ENCODE measurements at regions not wholly inside any gene's neighbourhood (a gene's known extent, or its start where the extent isn't known, plus 50 kb on each side); places are given as distances from the start of the nearest gene placed in this dataset.
A peak's percentile ranks its signal among the peaks of the same experiment; 100 is the strongest.

DNA sequence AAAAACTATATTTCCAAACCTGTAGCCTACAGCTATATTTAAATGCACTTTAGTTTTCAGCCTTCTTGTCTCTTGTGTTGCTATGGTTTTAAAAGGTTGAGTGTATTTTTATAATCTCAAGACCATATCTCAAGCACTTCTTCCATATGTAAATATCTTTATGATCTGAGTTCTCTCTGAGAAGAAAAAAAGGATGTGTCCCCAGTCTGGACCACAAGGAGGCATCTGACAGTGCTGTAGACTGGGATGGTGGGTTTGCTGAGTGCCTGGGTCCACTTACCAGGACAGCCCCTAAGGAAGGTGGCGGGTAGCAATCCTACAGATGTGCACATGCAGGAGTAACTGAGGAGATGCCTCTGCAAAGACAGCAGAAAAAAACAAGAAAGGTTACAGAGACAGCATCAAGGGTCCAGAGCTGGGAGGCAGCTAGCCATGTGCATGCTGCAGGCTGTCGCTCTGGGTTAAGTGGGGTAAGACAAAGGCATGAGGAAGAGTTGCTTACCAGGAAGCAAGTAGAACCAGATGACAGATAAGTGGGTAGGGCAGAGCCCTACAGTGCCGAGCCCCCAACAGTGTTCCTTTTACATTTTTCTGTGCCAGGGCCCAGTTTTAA lies 70.6 kb upstream of the SNRK start:
- Histone ChIP-seq H3K4me1 (ENCODE audit: control insufficient read depth, insufficient read depth, low read length) (no peaks in the 10 kb centered on the region), H3K4me3 (ENCODE audit: low read length) (no peak overlapping the region), H3K9me3 (ENCODE audit: control insufficient read depth, low read length) (no peaks in the 10 kb centered on the region), H3K36me3 (ENCODE audit: control insufficient read depth, insufficient read depth, low read length) (no peaks in the 10 kb centered on the region), H3K9ac (ENCODE audit: extremely low read depth, low read length, poor library complexity, severe bottlenecking) (no peak overlapping the region), H3K27ac (ENCODE audit: low read depth, low read length) (no peak overlapping the region), H3K27me3 (ENCODE audit: control insufficient read depth, insufficient read depth, low read length, poor library complexity, severe bottlenecking) (peaks cover 8% of the 10 kb centered on the region)
- WGBS, 2 experiments (ENCODE audit: insufficient coverage in 1 of 2, insufficient read length in 1 of 2): 89 to 94% methylated on average over 2 to 3 of the region's 3 CpGs
- Mint-ChIP-seq H3K27ac (no peak overlapping the region), H3K4me3 (no peak overlapping the region), H3K27me3 (ENCODE audit: insufficient read depth) (peaks cover 2% of the 10 kb centered on the region), H3K9me3 (no peaks in the 10 kb centered on the region), H3K36me3 (ENCODE audit: low read depth) (no peaks in the 10 kb centered on the region), H3K4me1 (no peaks in the 10 kb centered on the region)
- DNase-seq: no peak
- TF ChIP-seq, protein P1, sequence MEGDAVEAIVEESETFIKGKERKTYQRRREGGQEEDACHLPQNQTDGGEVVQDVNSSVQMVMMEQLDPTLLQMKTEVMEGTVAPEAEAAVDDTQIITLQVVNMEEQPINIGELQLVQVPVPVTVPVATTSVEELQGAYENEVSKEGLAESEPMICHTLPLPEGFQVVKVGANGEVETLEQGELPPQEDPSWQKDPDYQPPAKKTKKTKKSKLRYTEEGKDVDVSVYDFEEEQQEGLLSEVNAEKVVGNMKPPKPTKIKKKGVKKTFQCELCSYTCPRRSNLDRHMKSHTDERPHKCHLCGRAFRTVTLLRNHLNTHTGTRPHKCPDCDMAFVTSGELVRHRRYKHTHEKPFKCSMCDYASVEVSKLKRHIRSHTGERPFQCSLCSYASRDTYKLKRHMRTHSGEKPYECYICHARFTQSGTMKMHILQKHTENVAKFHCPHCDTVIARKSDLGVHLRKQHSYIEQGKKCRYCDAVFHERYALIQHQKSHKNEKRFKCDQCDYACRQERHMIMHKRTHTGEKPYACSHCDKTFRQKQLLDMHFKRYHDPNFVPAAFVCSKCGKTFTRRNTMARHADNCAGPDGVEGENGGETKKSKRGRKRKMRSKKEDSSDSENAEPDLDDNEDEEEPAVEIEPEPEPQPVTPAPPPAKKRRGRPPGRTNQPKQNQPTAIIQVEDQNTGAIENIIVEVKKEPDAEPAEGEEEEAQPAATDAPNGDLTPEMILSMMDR (conservative IDR thresholded peaks at IDR 0.05): peak; percentile 66

DNA sequence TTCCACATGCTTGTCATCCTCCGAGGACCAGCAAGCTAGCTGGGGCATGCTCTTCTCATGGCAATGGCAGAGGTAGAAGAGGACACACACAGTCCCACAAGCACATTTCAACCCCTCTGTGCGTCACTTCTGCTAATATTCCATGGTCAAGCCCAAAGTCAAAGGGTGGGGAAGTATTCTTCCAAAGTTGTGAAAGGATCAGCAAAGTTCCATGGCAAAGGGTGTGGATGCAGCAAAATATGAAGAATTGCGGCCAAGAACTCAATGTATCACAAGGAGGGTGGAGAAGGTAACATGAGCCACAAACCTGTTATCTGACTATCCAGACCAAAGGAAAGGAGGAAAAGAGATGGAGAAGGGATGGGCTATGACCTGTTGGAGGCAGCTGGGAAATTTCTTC lies 71.2 kb upstream of the SNRK start:
- TF ChIP-seq, protein P1 (conservative IDR thresholded peaks at IDR 0.05): no peak
- Histone ChIP-seq H3K4me3 (ENCODE audit: low read length) (no peak overlapping the region), H3K4me1 (ENCODE audit: control insufficient read depth, insufficient read depth, low read length) (no peaks in the 10 kb centered on the region), H3K36me3 (ENCODE audit: control insufficient read depth, insufficient read depth, low read length) (no peaks in the 10 kb centered on the region), H3K27me3 (ENCODE audit: control insufficient read depth, insufficient read depth, low read length, poor library complexity, severe bottlenecking) (peaks cover 8% of the 10 kb centered on the region), H3K9ac (ENCODE audit: extremely low read depth, low read length, poor library complexity, severe bottlenecking) (no peak overlapping the region), H3K27ac (ENCODE audit: low read depth, low read length) (no peak overlapping the region), H3K9me3 (ENCODE audit: control insufficient read depth, low read length) (no peaks in the 10 kb centered on the region)
- WGBS, 2 experiments (ENCODE audit: insufficient coverage in 1 of 2, insufficient read length in 1 of 2): 95% methylated on average over 3 of the region's 3 CpGs
- Mint-ChIP-seq H3K4me1 (no peaks in the 10 kb centered on the region), H3K27ac (no peak overlapping the region), H3K9me3 (no peaks in the 10 kb centered on the region), H3K4me3 (no peak overlapping the region), H3K36me3 (ENCODE audit: low read depth) (no peaks in the 10 kb centered on the region), H3K27me3 (ENCODE audit: insufficient read depth) (peaks cover 2% of the 10 kb centered on the region)
- no peak for DNase-seq

DNA sequence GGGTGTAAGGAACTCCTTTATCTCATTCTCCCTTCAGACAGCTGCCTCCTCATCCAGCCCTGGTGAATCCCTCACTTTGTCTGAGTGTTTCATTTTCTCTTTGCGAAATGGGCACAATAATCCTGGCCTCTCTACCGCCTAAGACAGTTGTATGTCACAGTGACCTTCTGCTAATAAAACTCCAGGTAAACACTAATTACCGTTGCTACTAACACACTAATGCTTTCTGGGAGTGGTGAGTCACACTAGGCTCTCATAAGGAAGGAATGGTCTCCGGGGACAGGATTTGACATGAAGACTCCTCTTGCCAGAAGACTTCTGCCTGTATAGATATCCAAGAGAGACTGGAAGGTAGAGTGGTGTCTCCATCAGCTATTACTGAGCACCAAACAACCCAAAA lies 71.7 kb upstream of the SNRK start:
- TF ChIP-seq, protein P1 (conservative IDR thresholded peaks at IDR 0.05): no peak
- Histone ChIP-seq H3K4me1 (ENCODE audit: control insufficient read depth, insufficient read depth, low read length) (no peaks in the 10 kb centered on the region), H3K27me3 (ENCODE audit: control insufficient read depth, insufficient read depth, low read length, poor library complexity, severe bottlenecking) (peaks cover 8% of the 10 kb centered on the region), H3K9me3 (ENCODE audit: control insufficient read depth, low read length) (no peaks in the 10 kb centered on the region), H3K36me3 (ENCODE audit: control insufficient read depth, insufficient read depth, low read length) (no peaks in the 10 kb centered on the region), H3K9ac (ENCODE audit: extremely low read depth, low read length, poor library complexity, severe bottlenecking) (no peak overlapping the region), H3K27ac (ENCODE audit: low read depth, low read length) (no peak overlapping the region), H3K4me3 (ENCODE audit: low read length) (no peak overlapping the region)
- WGBS, 2 experiments (ENCODE audit: insufficient coverage in 1 of 2, insufficient read length in 1 of 2): 91% methylated on average over 4 of the region's 4 CpGs; no CpG with 5 or more reads in 1 of the 2 experiments
- no peaks in the 10 kb centered on the region for H3K9me3 Mint-ChIP-seq
- H3K4me3 Mint-ChIP-seq: no peak overlapping the region
- H3K36me3 Mint-ChIP-seq (ENCODE audit: low read depth): no peaks in the 10 kb centered on the region
- DNase-seq: no peak
- peaks cover 2% of the 10 kb centered on the region for H3K27me3 Mint-ChIP-seq (ENCODE audit: insufficient read depth)
- H3K4me1 Mint-ChIP-seq: no peaks in the 10 kb centered on the region
- no peak overlapping the region for H3K27ac Mint-ChIP-seq

All from endodermal cell (in vitro differentiated cells).